SU-DHL-6 (cell line): ENCODE measurements at regions not wholly inside any gene's neighbourhood (a gene's known extent, or its start where the extent isn't known, plus 50 kb on each side); places are given as distances from the start of the nearest gene placed in this dataset.
"Not testable (repeated sequence)": the region's sequence is repeated elsewhere in the genome, so short reads cannot be mapped to it uniquely, and the experiment has no call there.

Source experiments
- H2AFZ ChIP-seq: fragments of 200-600 bp; sonication (generic); 2 replicates; pipeline ENCODE4 v1.6.1; 2014; ENCODE audit warnings: low read depth, mild to moderate bottlenecking, moderate library complexity, mixed read lengths, antibody characterized with exemption, low read length; ENCODE audit not compliant: severe bottlenecking
- H3F3A ChIP-seq: fragments of 200-600 bp; shearing (Covaris generic); 2 replicates; pipeline ENCODE4 v1.6.0; 2016; ENCODE audit warnings: antibody characterized with exemption, mild to moderate bottlenecking; ENCODE audit not compliant: insufficient read depth
- H3K27ac ChIP-seq: fragments of 200-600 bp; sonication (generic); 2 replicates; pipeline ENCODE4 v1.5.1; 2016; ENCODE audit warnings: low read depth, mild to moderate bottlenecking, low read length, moderate library complexity, mixed read lengths
- H3K27me3 ChIP-seq: fragments of 200-600 bp; sonication (generic), shearing (Covaris generic); 2 replicates; pipeline ENCODE4 v1.6.0; 2014; ENCODE audit warnings: mild to moderate bottlenecking, low read length
- H3K36me3 ChIP-seq: fragments of 200-600 bp; sonication (generic); 2 replicates; pipeline ENCODE4 v1.6.1; 2014; ENCODE audit warnings: mild to moderate bottlenecking, low read length, mixed read lengths
- H3K4me2 ChIP-seq: fragments of 300-600, 200-600 bp; shearing (Covaris generic), sonication (generic); 2 replicates; pipeline ENCODE4 v1.6.0; 2014; ENCODE audit warnings: low read length, low read depth, mild to moderate bottlenecking; ENCODE audit not compliant: poor library complexity, severe bottlenecking
- H3K4me3 ChIP-seq: fragments of 200-600 bp; sonication (generic); 2 replicates; pipeline ENCODE4 v1.5.1; 2014; ENCODE audit warnings: antibody characterized with exemption, low read length, mild to moderate bottlenecking, mixed read lengths; ENCODE audit not compliant: insufficient read depth, poor library complexity, severe bottlenecking
- H3K79me2 ChIP-seq: fragments of 200-600 bp; sonication (generic); 2 replicates; pipeline ENCODE4 v1.6.1; 2014; ENCODE audit warnings: mild to moderate bottlenecking, low read length, moderate library complexity; ENCODE audit not compliant: insufficient read depth
- H3K9ac ChIP-seq: fragments of 200-600 bp; sonication (generic); 2 replicates; pipeline ENCODE4 v1.7.0; 2014; ENCODE audit warnings: mild to moderate bottlenecking, low read length
- H3K9me2 ChIP-seq: fragments of 200-600 bp; sonication (generic); replicated peaks from 2 replicates; pipeline ENCODE4 v1.6.1; 2014; ENCODE audit warnings: low read length; ENCODE audit not compliant: insufficient read depth
- H3K9me3 ChIP-seq: fragments of 200-600 bp; sonication (generic); 2 replicates; pipeline ENCODE4 v1.6.1; 2014; ENCODE audit warnings: low read length, mixed read lengths; ENCODE audit not compliant: insufficient read depth
- H4K20me1 ChIP-seq: fragments of 200-600 bp; sonication (generic); 2 replicates; pipeline ENCODE4 v1.6.1; 2014; ENCODE audit warnings: low read depth, mild to moderate bottlenecking, antibody characterized with exemption, low read length, moderate library complexity, mixed read lengths
- CTCF ChIP-seq: fragments of 200-600 bp; sonication (generic); IDR thresholded peaks from one replicate; pipeline ENCODE4 v1.5.1; 2017; ENCODE audit warnings: antibody characterized with exemption, mild to moderate bottlenecking, low read length, moderate library complexity; ENCODE audit not compliant: insufficient read depth, poor library complexity, severe bottlenecking
- EZH2phosphoT487 ChIP-seq: fragments of 200-600 bp; sonication (generic), shearing (Covaris generic); conservative IDR thresholded peaks from 2 replicates; pipeline ENCODE4 v1.6.1; 2018; ENCODE audit warnings: mild to moderate bottlenecking, antibody characterized with exemption, low read length, moderate library complexity, mixed read lengths

- no peaks in the 10 kb centered on the region for H3K27me3 ChIP-seq
- H3K27ac ChIP-seq, result no peak overlapping the region
- H3K9me3 ChIP-seq, result no peaks in the 10 kb centered on the region
- H3F3A ChIP-seq, result no peaks in the 10 kb centered on the region
- no peaks in the 10 kb centered on the region for H3K9me2 ChIP-seq
- H3K36me3 ChIP-seq, result no peaks in the 10 kb centered on the region
- no peak overlapping the region for H3K4me2 ChIP-seq
- no peak overlapping the region for H2AFZ ChIP-seq
- H3K4me3 ChIP-seq, result no peak overlapping the region
- H3K9ac ChIP-seq, result no peak overlapping the region
- H4K20me1 ChIP-seq, result no peaks in the 10 kb centered on the region
- TF ChIP-seq CTCF, result no peak
- TF ChIP-seq EZH2phosphoT487, result no peak
- H3K79me2 ChIP-seq, result no peaks in the 10 kb centered on the region
These were observed 333.6 kb downstream of the ADGRD1 start for GRCh38 chr12:131287015-131287937.

- no peaks in the 10 kb centered on the region for H3K79me2 ChIP-seq
- H3K27me3 ChIP-seq, result no peaks in the 10 kb centered on the region
- H3F3A ChIP-seq, result no peaks in the 10 kb centered on the region
- no peaks in the 10 kb centered on the region for H3K36me3 ChIP-seq
- no peaks in the 10 kb centered on the region for H3K9me3 ChIP-seq
- no peak overlapping the region for H3K4me2 ChIP-seq
- H3K9ac ChIP-seq, result no peak overlapping the region
- TF ChIP-seq CTCF, result no peak
- no peak for TF ChIP-seq EZH2phosphoT487
- H2AFZ ChIP-seq, result no peak overlapping the region
- no peak overlapping the region for H3K27ac ChIP-seq
- H3K4me3 ChIP-seq, result no peak overlapping the region
- H3K9me2 ChIP-seq, result no peaks in the 10 kb centered on the region
- no peaks in the 10 kb centered on the region for H4K20me1 ChIP-seq
These were observed 334.4 kb downstream of the ADGRD1 start for GRCh38 chr12:131287938-131288764.

- H3K4me2 ChIP-seq, H4K20me1 ChIP-seq, H3K9me2 ChIP-seq, H3K36me3 ChIP-seq, H3K27me3 ChIP-seq, H3K4me3 ChIP-seq, H3K9me3 ChIP-seq, H3K27ac ChIP-seq, H3K79me2 ChIP-seq, H3F3A ChIP-seq, H2AFZ ChIP-seq, H3K9ac ChIP-seq: not testable (repeated sequence)
These were observed 335.3 kb downstream of the ADGRD1 start for GRCh38 chr12:131288765-131289695.

- not testable (repeated sequence) for H3K9me2 ChIP-seq, H3K79me2 ChIP-seq, H3K27ac ChIP-seq, H3F3A ChIP-seq, H3K4me3 ChIP-seq, H2AFZ ChIP-seq, H4K20me1 ChIP-seq, H3K9me3 ChIP-seq, H3K36me3 ChIP-seq, H3K4me2 ChIP-seq, H3K9ac ChIP-seq, H3K27me3 ChIP-seq
These were observed 336.1 kb downstream of the ADGRD1 start for GRCh38 chr12:131289807-131290206.
